ENCODE measurements at regions not wholly inside any gene's neighbourhood (a gene's known extent, or its start where the extent isn't known, plus 50 kb on each side); places are given as distances from the start of the nearest gene placed in this dataset.

DNA sequence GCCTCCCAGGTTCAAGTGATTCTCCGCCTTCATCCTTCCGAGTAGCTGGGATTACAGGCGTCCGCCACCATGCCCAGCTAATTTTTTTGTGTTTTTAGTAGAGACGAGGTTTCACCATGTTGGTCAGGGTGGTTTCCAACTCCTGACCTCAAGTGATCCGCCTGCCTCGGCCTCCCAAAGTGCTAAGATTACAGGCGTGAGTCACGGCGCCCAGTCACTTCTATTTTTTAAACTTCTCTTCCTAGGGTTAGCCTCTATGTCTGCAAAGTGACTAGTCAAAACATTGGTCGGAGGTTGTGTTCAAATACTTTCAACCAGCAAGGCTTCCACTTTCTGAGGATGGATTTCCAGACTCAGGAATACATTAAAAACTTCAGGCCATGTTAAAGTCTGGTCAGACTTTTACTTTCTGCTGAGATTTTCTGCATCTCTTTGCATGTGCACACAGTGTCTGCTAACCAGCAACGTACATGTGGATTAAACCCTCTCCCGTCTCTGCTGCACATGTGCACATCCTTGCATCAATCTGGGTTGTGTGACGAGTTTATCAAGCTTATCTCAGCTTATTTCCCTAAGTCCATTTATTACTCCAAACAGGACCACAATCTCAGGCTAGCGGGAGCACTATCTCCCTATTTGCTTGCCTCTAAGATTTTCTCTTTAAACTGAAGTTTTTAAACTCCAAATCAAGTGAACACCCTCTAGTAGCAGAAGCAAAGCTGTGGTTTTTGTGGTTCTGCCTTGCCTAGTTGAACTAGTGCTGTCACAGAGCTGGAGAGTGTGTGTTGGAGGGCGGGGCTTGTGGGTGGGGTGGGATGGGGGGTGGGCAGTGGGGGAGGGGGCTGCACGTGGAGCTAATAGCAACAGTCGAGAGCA is 525.2 kb upstream of the GOT2 start:
- peak; percentile 32 for DNase-seq

DNA sequence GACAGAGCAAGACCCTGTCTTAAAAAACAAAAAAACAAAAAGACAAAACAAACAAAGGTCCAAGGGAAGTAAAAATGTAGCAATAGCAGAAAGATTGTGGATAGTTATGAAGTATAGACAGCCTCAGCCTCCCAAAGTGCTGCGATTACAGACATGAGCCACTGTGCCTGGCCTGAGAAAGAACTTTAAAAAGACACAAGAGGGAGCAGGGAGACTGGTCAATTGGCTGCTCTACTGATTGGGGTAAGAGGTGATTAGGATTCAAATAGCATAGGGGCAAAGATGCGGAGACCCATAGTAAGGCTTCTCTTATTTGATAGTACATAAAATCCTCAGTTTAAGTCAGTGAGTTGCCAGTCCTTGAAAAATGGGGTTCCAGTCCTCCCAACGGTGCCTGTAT is 518.2 kb upstream of the GOT2 start:
- DNase-seq, result no peak

DNA sequence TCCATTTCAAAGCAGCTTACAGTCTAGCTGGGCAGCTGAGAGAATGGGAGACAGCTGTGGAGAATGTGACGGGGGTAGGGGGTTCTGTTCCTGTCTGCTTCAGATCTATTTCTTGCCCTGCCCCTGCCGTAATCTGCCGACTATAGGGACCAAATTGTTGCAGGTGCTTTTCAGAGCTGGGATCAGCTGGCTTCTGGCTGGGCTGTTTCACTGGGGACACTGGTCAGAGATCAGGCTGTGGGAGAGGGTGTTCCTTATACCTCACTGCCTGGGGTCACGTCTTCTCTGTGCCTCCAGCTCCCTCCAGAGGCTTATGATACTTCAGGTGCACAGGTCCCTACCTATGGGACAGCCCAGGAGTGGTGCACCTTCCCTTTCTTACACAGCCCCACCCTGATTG is 514.9 kb upstream of the GOT2 start:
- no peak for DNase-seq

DNA sequence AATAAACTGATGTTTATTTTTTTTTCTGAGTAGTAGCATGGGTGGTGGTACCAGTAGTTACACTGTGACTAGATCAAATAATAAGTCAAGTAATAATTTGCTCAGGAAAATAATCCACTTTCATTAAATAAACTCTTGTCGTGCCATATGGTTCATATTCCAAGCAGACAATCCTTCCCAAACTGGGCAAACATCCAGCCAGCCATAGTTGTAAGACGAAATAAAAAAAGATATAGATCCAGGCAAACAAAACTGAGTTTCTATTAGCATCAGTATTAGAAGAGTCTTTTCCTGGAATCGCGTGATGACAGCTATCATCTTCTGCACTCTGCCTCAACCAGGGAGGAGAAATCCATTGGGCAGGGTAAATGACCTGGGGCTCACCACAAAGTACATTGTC is 508.4 kb upstream of the GOT2 start:
- DNase-seq, result no peak

DNA sequence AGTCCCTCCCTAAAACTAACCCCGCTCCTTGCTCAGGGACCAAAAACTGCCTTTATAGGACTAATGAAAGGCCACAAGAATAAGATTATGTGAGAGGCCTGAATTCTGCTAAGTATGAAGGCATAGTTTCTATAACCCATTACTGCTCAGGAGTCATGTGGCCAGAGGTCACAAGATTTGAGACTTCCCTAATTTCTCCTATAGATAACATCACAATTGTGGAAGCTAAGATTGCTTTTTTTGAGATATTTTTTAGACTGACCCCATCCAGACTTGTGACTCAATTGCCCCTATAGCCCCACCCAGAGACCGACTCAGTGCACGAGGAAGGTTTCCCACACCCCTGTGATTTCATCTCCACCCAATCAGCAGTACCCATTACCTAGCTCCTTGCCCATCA is 504.1 kb upstream of the GOT2 start:
- DNase-seq, result no peak

DNA sequence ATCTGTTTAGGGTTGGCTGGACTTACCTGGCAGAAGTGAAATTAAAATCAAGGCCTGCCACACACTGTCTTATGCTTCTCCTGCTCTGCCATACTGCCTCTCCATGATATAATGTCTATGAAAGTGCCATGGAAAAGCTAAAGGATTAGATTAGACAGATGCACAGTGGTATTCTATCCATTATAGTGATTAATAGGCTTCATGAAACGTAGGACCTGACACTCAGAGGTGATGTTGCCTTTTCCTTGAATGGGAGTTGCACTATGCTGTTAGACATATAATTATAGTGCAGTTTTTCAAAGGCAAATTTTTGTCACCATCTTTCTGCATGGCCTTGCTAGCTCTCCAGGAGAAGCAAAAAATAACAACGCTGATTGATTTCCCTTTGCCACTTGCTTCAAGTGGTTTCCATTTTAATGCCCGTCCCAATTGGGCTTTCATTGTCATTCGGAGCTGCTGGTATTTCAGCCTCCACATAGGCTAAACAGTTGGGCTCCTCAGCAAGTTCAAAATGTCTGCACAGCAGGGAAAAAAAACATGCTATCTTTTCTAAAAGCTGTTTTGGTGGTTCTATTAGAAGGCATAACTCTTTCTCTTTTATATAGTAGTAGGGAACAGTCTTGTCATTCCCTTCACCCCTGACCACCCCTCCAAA is 502.8 kb upstream of the GOT2 start:
- DNase-seq, result no peak

DNA sequence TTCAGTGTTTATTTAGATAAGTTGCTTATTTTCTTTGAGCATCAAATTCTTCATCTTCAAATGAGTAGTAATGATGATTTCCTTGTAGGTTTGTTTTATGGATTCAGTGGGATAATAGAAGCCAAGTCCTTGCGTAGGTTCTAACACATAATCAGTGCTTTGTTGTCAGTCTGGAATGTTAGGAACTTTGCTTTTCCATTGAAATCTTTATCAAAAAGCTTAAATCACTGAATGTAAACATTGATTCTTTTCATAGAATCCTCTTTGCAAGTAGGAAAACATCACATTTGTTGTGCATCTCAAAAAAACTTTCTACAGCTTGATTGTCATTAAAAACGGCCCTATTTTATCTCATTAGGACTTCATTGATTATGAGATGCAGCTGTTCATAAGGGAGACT is 490.3 kb upstream of the GOT2 start:
- DNase-seq, result no peak

DNA sequence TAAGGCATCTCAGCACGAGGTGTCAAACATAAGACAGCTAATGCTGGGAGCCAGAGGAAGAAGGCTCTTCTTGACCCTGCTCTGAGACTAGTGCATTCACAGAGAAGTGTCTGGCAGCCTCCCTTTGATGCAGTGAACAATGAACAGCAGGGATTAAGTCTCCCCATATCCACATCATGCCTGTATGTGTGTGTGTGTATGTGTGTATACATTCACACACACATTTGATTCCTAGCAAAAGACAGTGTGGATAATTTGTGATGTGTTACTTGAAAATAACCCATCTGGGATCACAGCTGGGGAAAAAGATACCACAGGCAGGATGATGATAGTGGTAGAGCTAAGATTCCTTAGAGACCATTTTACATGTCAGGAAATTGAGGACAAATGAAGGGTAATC is 485.9 kb upstream of the GOT2 start:
- no peak for DNase-seq

DNA sequence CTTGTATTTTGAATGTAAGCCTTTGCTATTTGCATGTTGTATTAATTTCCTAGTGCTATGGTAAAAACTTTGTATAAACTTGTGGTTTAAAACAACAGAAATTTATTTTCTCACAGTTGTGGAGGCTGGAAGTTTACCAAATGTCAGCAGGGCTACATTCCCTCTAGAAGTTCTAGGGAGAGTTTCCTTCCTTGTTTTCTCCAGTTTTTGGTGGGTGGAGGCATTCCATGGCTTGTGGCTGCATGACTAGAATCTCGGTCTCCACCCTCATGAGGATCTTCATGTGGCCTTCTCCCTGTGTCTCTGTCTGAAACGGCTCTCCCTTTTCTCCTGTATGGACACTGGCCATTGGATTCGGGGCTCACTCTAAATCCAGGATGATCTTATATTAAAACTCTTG is 482.2 kb upstream of the GOT2 start:
- DNase-seq, result no peak

DNA sequence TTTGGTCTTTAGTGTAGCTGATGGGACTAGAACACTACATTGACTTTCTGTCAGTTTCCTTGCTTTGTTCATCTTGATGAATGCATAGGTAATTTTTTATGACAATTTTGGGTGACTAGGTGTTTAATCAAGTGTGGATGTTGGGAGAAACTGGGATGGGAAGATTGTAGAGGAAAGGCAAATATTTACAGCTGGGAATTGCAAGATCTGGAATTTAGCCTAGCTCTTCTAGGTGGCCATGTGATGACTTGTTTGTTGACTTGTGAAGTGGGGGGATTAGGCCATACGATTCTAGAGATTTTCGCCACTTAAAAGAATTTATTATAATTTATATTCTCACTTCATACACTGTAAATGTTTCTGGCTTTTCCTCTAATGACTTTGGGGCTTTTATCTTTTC is 480.3 kb upstream of the GOT2 start:
- DNase-seq, result no peak

DNA sequence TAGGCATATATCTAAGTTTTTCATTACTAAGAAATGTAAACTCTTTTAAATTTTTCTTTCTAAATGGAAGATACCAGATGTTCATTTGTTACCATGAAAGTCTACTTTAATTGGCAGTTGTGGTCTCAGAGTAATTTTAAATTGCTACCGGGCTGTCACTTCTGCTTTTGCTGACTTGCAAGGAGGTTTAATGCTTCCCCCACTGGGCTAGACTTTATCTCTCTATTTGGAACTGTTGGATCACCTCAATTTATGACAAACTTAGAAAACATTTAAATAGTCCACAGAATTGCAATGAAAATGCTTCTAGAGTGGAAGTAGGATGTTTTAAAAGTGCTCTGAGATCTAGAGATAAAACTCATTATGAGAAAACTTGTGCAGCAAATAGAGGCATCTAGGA is 479.8 kb upstream of the GOT2 start:
- no peak for DNase-seq

DNA sequence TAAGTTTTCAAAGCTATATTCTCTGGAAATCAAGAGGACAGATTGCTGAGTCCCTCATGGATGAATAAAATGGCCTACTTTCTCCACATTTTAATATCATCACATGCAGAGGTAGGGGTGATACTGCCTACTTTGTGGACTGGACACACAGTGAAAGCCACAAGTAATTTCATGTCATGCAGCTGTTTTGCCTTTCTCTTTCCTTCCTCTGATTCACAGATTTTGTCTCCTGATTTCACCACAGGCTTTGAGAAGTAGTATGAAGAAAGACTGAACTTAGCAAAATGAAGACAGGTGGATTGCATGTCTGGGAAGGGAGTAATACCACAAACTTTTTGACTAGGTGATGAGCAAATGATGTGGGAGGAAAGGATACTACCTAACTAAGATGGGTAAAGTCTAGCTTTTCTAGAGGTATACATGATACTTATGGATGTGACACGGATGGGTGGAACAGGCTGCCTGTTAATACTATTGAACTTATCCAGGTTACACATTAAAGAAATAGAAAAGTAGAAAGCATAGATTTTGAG is 478.4 kb upstream of the GOT2 start:
- no peak for DNase-seq

DNA sequence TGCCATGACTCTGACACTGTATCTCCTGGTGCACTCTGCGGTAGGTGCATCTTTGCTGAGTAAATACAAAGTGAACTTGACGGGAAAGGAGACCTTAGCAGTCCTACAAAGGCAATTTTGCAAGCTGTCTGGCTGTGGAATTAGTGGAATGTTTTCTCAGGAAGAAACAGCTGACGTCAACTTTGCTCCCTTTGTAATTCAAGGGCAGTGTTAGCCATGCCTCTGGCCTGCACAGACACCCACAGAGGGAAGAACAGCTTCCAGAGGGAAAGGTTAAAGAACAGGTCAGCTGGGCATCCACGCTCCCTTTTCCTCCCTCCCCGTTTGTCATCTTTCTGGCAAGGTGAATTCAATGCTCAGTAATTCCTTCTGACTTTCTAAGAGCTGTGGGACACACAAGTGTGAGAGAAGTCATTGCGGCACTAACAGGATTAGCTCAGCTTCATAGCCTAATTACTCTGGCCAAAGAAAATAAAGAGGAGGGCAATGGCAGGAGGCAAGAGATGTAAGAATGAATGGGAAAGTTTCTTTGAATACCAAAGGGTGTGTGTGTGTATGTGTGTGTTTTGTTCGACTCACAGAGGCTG is 476.9 kb upstream of the GOT2 start:
- DNase-seq, result no peak

DNA sequence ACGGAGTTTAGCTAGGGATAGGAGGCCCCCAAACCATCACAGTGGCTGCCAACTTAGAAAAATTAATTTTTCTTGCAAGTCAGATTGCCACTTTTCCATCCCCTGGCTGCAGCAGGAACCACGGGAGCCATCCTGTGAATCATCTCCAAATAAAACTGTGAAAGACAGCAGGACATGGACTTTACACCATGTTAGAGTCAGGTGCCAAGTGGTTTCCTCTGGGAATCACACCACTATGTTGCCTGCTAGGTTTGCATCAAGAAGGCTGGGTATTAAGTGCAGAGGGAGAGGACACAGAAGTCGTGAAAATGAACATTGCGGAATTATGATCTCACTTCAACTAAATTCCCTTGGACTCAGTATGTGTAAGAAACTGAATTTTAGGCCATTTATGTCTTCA is 471.3 kb upstream of the GOT2 start:
- no peak for DNase-seq

DNA sequence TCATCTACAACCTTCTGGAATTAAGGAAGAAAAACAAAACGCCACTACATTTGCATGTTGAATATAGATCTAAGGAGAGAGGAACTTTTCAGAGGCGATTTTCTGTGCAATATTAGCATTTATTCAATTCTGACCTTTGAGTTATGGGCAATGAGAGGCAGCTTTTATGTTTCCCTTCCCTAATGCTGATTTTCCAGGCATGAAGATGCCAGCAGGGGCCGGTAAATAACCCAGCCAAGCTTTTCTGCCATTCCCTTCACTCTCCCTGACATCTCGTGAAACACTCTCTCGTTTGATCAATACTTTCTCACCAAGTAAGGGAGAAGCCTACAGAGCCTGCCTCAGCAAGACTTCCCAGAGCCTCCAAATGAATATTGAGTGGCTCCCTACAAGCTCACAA is 470.5 kb upstream of the GOT2 start:
- no peak for DNase-seq

DNA sequence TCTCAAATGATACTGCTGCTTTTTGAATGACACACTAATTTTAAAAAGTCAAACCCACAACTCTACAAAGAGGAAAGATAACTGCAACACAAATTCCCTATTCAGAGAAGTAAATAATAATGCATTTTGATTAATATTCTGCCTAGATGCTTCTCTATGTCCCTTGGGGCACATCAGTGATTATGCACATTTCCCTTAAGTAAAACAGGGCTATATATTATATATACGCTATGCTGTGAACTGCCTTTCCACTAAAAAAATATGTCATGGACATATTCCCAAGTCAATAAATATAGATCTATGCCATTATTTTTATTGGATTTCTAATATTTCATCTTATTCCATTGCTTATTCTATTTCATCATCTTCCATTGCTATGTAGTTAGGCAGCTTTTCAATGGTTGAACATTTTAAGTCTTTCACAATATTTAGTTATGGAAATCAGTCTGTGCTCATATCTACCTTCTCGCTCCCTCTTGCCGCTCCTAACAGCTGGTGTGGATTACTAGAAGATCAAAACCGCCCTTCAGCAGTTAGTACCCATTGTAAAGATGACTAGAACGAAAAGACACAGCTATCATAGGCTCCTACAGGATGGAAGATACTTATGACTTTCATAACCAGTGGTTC is 468.2 kb upstream of the GOT2 start:
- DNase-seq, result no peak

DNA sequence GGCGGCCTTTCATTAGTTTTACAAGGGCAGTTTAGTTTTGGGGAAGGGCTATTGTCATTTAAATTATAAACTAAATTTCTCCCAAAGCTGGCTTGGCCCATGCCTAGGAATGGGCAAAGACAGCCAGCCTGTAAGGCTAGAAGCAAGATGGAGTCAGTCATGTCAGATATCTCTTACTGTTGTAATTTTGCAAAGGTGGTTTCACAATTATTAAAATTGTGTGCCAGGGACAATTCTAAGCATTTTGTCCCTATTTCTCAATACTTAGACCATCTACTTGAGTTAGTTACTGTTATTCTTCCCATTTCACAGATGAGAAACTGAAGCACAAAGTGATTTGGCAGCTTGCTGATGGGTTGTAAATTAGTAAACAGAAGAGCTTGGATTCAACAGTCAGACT is 467.7 kb upstream of the GOT2 start:
- DNase-seq, result no peak

DNA sequence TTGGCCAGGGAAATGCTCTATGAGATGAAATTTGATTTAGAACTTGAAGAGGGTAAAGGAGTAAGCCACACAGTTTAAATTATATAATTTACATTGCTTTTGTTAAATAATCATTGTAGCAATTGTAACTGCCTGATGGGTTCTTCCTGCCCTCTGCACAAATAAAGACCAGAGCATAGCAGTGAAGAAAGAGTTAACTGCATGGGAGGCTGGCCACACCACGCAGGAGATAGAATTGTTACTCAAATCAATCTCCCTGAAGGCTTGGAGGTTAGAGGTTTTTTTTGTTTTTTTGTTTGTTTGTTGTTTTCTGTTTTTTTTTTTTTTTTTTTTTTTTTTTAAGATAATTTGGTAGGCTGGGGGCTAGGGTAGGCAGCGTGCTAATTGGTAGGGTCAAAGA is 467.0 kb upstream of the GOT2 start:
- no peak for DNase-seq

DNA sequence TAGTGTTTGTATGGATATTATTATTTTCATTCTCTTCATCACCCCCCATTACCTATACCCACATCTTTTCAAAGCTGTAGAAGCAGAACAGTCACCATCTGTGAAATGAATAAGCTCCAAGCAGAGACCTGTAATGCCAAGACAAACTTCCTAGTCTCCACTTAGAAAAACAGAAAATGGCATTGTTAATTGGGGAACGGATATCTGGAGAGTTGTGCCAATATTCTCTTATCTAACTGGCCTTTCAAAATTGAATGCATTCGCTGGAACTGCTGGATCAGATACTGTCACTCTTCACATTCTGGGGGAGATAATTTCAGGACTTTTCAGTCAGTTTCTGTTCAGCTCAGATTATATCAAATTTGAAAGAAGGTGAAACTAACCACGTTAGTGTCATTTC is 464.4 kb upstream of the GOT2 start:
- DNase-seq, result no peak

DNA sequence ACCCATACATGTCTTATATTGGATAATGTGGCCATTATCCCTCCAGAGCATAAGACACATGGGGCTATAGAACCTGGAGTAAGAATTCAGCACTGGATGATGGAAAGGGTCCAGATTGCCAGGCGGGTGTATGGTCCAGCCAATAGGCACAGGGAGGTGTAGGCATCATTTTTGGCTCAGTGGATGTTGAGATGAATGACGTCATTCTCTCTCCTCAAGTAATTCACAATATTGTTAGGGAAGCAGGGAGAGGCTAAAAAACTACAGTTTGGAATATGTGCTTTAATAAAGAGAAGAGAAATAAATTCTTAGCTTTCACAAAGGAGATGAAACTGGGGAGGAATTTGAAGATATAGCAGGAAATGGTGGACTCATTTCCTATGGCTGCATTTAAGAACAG is 461.1 kb upstream of the GOT2 start:
- DNase-seq, result no peak

DNA sequence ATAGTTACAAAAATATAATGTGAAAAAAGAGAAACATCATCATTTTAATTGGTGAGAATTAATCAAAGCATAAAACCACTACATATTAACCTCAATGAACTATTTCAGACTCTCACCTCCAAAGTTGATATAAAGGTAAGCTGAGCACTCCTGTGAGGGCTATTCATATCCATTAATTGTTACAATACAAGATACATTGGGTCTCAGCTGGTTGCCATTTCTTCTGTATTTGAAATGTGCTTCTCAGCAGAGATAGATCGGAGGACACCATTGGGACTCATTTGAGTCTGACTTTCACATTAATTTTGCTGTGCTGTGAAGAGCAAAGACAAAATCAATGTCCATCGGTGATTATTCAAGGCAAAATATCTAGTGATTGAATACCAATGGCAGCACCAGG is 459.5 kb upstream of the GOT2 start:
- no peak for DNase-seq

DNA sequence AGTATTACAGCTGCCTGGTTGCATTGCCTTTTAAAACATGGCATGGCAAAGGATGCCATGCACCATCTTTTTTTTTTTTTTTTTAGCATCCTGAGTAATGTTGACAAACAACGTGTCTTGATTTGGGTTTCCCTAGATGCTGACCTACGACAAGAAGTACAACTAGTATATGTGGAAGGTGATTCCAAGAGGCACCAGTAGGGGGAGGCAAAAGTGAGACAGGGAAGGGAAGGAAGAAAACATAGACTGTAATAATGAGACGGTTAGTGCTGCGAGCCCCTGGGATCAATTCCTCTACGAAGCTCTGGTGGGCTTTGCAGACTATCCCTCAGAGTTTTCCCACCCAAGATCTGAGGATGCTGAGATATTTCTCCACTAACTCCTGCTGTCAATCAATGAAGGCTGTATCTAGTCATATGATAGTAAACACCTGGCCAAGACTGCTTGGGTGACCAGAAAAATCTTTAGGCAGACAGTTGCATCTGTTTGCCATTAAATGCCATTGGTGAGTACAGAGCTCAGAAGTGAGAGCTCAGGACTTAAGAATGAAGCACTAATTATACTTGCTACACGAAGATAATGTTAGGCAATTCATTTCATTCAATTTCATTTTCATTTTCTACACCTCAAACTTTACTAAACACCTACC is 458.6 kb upstream of the GOT2 start:
- DNase-seq, result peak; percentile 42

DNA sequence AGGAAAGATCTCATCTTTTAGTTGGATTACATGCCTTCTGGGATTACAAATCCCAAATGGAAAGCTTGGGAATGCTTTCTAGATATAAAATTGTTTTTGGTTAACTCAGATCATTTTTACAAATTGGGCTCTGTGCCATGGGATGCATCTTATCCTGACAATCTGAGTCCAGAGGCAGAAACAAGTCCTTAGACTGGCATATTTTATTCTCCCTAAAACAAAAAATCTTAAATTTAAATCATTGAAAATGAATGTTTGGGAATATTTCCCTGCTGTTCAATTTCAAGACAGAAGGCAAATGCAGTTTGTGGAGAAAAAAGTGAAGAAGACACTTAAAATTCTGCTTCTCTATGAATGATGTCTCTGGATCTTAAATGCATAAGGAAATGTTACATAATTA is 456.6 kb upstream of the GOT2 start:
- no peak for DNase-seq

All from stimulated activated CD8-positive, alpha-beta memory T cell treated with anti-CD3 and anti-CD28 coated beads, Interleukin-4, amount 100 ng/mL, for 48 hours (primary cell).